Ecto neural progenitor cell (in vitro differentiated cells): ENCODE measurements at regions not wholly inside any gene's neighbourhood (a gene's known extent, or its start where the extent isn't known, plus 50 kb on each side); places are given as distances from the start of the nearest gene placed in this dataset.

Source experiments
- DNase-seq: peaks from one replicate; pipeline ENCODE4 v3.0.0-alpha.2; 2018; ENCODE audit warnings: low spot score

DNA sequence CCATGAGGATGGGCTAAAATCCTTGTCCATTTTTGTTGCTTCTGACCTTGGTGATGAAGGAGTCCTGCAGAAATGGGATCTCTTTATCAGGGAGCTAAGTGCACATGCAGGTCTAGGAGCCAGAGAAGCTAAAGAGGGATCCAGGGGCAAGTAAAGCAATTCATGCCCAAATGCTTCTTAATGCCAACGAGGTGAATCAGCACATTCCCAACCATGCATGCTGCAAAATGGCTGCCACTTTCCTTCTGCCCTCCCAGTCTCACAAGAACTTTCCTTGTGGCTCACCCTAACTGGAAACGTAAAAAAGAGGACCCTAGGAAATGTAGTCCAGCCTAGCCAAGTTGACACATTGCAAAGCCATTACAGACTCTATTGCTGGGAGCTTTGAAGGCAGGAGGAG is 298.4 kb downstream of the MAFB start:
- DNase-seq: no peak

DNA sequence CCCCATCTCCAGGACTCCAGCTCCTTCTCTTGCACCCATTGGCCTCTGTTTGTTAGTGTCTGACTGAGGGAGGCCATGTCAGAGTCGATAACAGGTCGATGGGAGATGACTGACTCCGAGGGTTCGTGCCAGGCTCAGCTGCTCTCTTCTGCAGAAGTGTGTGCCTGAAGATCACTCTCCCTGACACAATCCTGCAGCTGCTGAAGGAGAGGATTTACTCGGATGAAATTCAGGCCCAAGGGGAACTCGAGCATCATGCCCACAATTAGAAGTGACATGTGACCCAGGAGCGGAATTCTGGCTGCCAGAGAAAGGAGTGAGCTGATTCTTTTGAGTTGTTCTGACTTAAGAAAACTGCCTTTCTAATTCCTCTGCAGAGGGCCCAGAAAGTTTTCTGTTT is 318.2 kb downstream of the MAFB start:
- DNase-seq: no peak

DNA sequence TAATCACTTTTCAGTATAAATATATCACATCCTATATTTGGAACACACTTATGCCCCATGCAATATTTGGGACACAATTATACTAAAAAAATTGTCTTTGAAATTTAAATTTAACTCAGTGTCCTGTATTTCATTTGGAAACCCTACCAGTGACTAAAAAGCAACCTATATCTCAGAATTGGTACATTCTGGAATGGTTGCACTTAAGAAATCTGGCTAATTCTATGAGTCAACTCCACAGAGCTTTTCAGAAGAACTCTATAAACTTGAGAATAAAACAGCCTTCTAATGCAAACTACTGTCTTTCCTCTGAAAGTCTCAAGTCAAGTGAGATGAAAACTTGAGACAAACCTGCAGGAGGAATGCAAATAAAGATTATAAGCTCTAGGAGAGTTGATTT is 320.2 kb downstream of the MAFB start:
- no peak for DNase-seq

DNA sequence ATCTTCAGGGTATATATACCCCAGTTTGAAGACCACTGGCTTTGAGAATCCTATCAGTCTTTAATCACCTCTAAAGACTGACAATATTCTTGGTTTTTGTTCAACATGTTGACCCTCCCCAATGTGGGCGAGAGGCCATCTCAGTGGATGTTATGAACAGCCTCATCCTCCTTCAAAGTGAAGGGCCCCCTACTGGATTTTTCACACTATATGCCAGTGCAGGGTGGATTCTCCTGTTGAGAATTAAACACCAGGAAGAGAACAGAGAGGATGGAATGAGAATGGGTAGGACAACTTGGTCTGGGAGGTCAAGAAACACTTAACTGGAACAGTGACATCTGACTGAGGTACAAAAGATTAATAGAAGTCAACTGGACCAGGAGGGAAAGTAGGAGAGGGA is 327.1 kb downstream of the MAFB start:
- DNase-seq: no peak

DNA sequence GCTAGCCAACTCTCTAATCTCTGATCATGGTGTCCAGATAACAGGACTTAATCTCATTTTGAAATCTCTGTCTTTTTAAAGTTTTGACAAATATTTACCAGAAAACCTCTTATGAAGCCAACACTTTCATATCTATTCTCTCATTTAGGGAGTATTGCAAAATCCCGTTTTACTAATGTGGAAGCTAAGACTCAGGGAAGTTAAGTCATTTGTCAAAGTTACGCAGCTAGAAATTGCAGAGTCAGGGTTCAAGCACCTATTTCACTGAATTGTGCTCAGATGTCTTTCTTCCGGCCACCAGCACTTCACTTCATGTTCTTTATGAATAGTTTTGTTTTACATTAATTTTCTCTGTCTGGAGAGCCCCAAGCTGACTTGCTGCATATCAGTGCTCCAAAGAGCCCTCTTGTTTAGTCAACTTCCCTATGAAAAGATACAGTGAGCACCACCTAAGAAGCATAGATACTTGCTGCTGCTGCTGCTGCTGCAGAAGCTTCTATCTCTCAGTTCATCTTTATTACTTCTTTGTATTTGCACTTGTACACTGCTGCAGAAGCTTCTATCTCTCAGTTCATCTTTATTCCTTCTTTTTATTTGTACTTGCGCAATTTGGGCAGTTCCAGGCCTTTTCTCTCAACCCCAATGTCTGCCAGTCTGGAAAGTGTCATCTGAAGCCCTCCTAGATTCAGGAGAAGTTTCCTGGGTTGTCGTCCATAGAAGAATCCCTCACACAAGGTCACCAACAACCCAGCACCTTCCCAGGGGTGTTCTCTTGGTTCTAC is 329.7 kb downstream of the MAFB start:
- no peak for DNase-seq

DNA sequence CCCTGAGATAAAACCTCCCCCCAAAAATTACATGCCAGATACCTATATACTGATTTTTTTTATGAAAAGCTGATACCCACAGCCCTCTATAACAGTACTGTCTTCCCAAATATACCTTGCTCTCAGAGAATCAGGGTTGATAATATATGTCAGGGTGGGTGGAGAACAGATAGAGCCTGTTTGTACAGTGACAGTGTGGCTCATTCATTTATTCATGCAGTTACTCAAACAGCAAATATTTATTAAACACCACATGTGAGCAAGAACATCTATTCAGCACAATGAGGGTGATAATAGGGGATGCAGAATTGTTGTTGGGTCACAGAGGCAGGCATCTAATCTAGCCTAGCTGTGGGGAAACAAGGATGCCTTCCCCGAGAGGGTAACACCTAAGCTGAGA is 334.2 kb downstream of the MAFB start:
- no peak for DNase-seq

DNA sequence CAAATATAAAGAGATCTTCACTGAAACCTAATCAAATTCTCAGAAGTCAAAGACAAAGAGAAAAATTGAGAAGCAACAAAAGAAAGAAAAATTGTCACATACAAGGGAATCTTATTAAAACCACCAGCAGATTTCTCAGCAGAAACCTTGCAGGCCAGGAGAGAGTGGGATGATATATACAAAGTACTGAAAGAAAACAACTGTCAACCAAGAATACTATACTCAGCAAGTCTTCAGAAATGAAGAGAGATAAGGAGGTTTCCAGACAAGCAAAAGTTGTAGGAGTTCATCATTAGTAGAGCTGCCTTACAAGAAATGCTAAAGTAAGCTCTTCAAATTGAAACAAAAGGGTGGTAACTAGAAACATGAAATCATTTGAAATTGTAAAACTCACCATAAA is 345.6 kb downstream of the MAFB start:
- DNase-seq: no peak

DNA sequence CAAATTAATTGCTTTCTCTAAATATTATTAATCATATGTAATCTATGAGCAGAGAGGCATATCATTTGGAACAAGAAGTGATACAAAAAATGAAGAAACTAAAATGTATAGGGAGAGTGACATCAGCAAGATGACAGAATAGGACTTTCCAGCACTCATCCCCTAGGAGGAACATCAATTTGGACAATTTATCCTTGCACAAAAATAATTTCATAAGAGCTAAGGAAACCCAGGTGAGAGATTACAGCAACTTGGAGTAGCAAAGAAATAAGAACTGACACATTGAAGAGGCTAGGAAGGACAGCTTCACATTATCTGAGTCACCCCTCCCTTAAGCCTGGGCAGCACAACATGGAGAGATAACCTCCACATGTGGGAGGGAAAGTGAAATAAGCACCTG is 347.5 kb downstream of the MAFB start:
- DNase-seq: no peak

DNA sequence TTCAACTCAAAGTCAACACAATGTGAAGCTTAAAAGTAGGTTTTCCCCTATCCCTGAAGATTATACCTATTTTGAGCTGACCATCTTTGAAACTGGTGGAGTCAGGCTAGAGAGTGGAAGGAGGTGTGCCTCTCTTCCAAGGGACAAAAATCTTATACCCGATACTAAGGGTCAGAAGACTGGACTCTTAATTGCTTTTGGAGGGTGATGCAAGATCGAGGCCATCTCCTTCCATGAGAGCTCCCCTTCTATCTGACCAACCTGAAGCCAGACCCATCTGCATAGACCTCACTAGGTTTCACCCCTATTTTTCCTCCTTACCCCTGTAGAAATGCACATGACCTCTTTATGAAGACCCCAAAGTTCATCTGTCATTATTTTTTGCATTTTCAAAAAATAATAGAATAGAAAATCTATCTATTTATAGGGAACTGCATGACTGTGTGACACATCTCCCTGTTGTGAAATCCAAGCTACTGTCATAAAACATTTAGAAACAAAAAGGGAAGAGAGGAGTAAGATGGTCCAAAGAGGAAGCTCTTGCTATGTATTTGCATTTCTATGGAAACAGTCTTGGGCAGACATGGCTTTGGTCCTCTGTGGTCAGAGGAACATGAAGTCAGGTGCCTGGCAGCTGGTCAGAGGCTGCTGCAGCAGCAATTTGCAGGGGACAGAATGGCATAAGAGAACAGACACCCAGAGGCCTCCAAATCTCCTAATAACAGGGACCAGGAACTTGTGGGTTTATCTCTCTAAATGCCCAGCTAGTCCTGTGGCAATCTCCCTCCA is 349.2 kb downstream of the MAFB start:
- no peak for DNase-seq

DNA sequence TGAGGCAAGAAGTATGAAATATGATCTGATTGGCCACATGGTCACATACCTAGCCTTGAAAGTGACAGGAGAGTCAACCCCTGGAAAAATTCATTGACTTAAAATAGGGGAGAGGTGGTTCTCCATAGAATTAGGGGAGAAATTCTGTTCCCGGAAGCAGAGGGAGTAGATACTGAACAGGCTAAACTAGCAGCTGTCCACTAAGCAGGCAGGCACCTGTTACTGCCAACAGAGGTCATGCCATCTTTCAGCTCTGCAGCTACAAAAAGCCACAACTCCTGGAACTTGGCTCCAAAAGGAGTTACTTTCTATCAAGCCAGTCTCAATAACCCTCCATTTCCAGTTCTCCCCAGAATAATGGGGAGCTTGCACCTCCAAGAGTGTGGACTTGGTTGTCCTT is 352.5 kb downstream of the MAFB start:
- no peak for DNase-seq

DNA sequence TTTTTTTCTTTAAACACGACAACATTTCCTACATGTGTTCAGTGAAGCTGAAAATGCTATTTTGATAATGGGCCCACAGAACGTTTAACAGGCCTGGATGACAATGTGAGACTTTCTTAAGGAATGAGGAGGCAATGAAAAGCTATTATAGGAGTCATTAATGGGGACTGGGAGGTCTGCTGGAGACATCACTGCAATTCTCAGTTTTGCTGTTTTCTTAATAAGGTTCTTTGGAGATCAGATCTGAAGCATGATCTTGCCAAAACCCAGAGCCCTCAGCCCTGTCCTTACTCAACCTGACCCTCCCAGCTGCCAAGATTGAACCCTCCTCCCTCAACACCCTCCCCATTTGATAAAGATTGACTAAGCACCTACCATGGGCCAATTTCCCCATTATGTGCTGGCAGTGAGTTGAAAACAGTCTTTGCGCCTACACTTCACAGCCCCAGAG is 353.1 kb downstream of the MAFB start:
- no peak for DNase-seq

DNA sequence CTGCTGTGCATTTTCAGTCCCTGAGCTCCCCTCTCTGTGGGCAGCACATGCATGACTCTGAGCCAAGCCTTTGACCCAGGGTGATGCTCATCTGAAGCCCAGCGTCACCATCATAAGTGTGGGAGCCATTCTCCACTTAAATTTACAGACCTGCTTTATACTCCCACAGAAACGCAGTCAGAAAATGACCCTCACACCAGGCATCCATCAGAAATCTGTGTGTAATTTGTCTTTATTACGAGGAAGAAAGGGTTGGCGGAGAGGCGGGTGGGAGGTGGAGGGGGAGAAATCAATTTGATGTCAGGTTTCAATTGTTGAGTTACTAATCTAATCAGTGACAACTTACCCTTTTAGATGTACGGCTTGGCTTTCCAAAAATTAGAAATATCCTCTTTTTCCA is 353.6 kb downstream of the MAFB start:
- DNase-seq: no peak

DNA sequence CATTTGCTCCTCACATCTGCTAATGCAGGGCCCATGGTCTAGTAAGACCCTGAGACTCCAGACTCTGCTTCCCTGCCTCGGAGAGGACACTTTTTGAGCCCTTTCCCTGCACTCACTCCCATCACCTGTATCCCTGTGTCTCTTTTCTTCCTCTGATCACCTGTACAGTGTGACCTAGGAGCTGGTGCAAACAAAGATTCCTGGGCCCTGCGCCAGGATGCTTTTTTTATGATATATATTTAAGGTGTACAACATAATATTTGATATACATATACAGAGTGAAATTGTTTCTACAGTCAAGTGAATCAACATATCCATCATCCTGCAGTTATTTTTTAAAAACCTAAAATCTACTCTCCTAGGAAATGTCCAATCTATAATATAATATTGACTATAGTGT is 355.4 kb downstream of the MAFB start:
- no peak for DNase-seq

DNA sequence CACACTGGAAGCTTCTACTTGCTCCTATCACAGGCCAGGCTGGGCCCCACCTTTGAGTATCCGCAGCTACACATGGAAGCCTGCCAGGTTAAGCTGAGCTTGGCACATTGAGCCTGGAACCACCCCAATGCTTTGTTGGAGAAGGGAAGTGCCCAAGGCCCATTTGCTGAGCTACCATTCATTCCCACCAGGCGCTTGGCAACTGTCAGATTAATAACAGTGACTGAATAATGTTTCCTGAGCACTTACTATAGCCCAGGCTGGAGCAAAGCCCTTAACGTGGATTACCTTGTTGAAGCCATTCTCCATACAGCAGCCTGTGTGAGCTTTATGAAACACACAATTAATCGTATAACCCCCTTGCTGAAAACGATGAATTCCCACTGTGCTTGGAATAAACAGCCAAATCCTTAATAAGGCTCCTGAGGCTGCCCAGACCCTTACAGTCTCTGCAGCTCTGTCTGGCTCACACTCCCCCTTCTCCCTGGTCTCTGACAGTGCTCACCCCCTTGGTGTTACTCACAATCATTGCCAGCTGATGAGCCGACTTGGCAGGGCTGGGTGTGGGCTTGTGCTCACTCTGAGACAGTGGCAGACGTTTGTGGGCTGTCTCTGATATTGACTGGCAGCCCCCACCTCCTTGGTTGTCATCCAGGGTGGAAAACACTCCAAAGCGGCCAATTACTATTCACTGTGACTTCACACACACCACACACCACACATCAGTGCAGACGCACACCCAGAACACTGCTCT is 357.1 kb downstream of the MAFB start:
- DNase-seq: no peak

DNA sequence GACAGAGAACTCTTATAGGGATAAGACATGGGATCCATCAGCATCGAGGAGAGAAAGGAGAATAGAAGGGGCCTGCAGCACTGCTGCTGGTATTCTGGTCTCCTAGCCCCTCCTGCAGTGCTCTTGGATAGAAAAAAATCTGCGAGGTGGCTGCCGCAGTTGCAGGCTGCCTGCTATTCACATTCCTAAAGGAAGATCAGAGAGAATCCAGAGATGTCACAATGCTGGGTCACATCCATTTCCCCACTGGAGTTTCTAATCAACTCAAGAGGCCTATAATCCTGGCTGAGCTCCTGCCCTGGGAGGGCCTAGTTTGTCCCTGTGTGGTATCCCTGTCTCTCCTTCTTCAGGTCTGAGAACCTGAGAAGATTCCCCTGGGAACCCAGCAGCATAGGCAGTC is 357.8 kb downstream of the MAFB start:
- DNase-seq: no peak

DNA sequence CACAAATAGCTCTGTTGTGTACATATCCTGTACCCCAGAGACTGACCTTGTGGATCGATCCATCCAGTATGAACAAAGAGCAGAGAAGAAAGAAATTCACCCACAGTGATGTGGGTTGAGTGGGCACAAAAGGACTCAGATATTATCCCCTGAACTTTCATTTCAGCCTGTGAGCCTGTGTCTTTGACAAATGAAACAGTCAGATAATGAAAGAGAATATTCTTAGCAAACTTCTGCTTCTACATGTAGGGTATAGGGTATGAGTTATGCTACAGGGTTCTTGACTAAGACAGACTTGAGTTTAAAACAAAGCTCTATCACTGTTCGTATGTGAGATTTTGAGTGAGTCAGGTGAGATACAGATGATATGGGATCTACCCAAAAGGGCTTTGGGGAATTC is 359.7 kb downstream of the MAFB start:
- no peak for DNase-seq

DNA sequence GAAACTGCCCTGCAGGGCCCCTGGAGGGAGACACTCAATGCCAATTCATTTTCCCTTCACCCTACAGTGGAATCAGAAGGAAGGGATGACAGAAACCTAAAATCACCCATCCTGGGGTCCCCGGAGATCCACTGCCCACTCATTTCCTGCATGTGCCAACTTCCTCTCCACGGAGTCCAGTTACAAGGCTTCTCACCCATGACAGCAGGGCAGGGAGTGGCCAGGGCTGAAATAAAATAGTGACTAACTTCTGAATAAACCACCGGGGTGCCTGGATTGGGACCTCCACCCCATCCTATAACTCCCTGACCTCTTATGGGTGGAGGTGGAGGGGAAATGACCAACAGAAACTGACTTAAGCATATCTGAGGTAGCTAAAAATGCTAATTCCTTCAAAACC is 362.3 kb downstream of the MAFB start:
- DNase-seq: no peak

DNA sequence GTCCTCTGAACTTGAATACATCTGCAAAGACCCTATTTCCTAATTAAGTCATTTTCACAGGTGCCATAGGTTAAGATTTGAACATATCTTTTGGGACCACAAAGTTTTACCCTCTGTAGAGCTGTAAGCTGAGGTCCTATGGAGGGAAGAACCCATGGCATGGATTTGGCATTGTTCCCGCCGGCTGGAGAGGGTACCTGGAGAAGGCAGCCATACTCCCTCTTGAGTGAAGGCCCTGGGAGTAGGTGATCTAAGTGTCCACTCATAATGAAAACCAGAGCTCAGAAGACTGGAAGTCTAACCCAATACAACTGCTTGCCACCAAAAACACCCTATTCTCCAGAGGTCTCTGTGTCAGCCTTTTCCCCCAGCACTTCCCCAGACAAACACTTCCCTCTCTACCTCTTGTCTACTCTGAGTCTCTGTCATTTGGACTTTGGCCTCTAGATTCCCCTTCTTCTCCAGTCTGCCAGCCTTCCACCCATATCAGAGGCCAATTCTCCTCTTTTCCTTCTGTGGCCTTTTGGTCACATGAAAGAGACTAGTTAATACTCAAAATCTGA is 363.9 kb downstream of the MAFB start:
- no peak for DNase-seq

DNA sequence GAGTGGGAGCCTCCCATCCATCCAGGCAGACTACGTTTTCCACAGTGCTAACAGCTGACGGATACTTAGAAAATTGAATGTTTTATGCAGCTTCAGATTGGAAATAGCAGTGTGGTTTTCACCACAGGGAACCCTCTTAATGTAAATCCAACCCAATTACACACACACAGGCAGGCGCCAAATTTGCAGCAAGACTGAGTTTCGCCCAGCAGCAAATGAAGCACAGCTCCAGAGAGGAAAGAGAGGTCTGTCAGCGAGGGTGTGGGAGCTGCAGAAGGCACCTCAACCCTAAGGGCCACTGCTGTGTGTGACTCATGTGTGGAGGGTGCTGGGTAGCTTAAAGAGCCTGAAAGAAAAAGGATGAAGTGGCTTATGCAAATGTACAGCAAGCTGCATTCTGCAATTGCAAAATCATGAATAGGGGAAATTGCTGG is 365.7 kb downstream of the MAFB start:
- no peak for DNase-seq

DNA sequence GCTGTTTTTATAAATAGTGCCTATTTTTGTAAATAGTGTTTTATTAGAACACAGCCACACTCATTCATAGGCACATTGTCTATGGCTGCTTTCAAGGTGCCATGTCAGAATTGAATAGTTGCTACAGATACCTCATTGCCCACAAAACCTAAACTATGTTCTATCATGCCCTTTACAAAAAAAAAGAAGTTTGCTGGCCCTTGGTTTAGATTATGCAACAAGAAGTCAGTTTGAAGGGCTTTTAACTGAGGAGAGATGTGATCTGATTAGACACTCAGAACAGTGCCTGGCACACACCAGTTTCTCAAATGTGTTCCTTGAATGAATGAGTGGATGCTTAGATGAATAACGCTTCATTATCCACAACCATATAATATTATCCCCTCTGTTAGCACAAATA is 366.1 kb downstream of the MAFB start:
- no peak for DNase-seq

DNA sequence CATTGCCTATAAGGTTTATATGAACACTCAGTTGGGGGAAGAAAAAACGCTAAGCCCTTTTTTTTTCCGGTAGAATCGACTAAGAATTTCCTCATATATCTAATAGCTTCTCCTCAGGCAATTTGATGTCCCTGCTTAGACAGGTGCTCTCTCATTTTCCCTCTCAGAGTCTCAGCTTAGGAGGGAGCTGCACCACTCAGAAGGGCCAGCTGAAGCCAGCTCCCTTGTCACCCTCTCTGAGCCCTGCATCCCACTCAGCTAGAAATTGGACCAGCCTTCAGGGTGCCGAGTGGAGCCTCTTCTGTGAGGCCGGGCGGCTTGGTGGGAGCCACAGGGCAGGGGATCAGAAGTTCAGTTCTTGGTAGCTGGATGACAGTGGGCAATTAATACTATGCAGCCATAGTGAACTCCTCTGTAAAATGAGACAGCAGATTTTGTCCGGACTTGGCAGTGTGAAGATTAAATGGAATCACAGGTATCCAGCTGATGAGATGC is 368.5 kb downstream of the MAFB start:
- no peak for DNase-seq

DNA sequence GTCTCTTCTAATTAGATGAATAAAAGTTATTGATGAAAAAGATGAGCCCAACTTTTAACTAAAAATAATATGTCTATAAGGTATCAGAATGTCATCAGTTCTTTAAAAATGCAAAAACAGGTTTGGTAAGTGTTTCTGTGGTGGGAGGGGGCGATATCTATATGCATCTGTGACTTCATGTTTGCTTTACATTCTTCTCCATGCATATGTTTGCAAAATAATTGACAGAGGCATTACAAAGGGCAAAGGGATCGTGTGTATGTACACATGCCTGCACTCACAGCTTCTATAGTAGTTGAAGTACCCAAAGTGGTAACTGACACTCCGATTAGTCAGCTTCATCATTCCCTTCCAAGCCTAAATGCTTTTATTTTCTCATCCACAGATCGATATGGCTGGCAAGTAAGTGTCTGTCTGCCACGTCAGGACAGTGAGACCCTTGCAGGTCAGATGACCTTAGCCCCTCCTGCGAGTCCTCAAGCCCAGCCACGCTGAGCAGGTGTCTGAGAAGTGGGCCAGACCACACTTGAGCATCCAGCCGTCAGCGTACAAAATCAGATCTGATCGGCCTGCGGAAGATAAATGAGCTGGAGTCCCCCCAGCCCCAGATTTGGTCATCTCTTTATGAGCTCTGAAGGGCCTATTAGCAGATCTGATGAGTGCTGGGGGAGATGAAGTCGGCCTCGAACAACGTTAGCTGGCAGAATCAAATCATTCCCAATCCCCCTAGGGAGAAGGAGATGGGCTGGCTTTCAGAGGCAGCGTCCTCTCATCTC is 369.1 kb downstream of the MAFB start:
- DNase-seq: no peak
